Ovary (tissue), 7 donors: ENCODE measurements at regions not wholly inside any gene's neighbourhood (a gene's known extent, or its start where the extent isn't known, plus 50 kb on each side); places are given as distances from the start of the nearest gene placed in this dataset.
A peak's percentile ranks its signal among the peaks of the same experiment; 100 is the strongest.

ENCODE experiments used
- DNase-seq, 5 donors: peaks; one replicate each; pipeline ENCODE4 v3.0.0-alpha.2; 2019 to 2020
- H3K27ac ChIP-seq, 2 donors: fragments of 200-600 bp; one replicate each; pipeline versions ENCODE4 v1.5.1 to v1.8.0; 2019 to 2022
- H3K27me3 ChIP-seq: fragments of 200-600 bp; one replicate; pipeline ENCODE4 v1.8.0; 2022
- H3K36me3 ChIP-seq: fragments of 200-600 bp; sonication (generic); one replicate; pipeline ENCODE4 v1.5.1; 2019
- H3K4me1 ChIP-seq: one replicate; pipeline ENCODE4 v1.8.1; 2013; ENCODE audit warnings: mild to moderate bottlenecking, moderate library complexity; ENCODE audit not compliant: insufficient read depth
- H3K4me3 ChIP-seq: fragments of 200-600 bp; sonication (generic); one replicate; pipeline ENCODE4 v1.5.1; 2017
- H3K9me3 ChIP-seq, 2 donors: fragments of 200-600 bp in 1 of 2; sonication (generic) in 1 of 2; one replicate each; pipeline versions ENCODE4 v1.5.1 to v1.8.1; 2013 to 2019; ENCODE audit warnings: mild to moderate bottlenecking in 1 of 2, moderate library complexity in 1 of 2
- CTCF ChIP-seq, 3 donors: fragments of 450-650 bp in 2 of 3; fragments of 200-600 bp in 1 of 3; IDR thresholded peaks; one replicate each; pipeline versions ENCODE4 v1.5.1 to v1.8.0; 2016 to 2022; ENCODE audit warnings: antibody characterized with exemption in 3 of 3, mild to moderate bottlenecking in 1 of 3
- EP300 ChIP-seq: sonication (generic); formaldehyde crosslinking; IDR thresholded peaks from one replicate; pipeline ENCODE4 v1.6.1; 2017; ENCODE audit warnings: antibody characterized with exemption
- POLR2A ChIP-seq: fragments of 450-650 bp; IDR thresholded peaks from one replicate; pipeline ENCODE4 v1.6.1; 2017; ENCODE audit warnings: antibody characterized with exemption, mild to moderate bottlenecking, moderate library complexity
- WGBS, 3 donors: extraction: QIAGEN DNeasy Blood & Tissue Kit in 1 of 3; methylation state at CpG; one replicate each; pipeline versions ENCODE4 v1.1.5 to v1.1.7; 2013 to 2017; 5-methylcytosine and 5-hydroxymethylcytosine counted together
- intact Hi-C, 4 donors: fragments of 100-400 bp; cut with DNase I; formaldehyde crosslinking; loops; one replicate each; pipeline versions ENCODE4 v1.11.0 to v1.15.1; 2022 to 2023
- donor health status: DM: no; HTN: no; CAD: no; lungs with moderate emphysema.
- donor health status: DM: no; HTN: no; CAD: no.
- donor health status: Bipolar disorder and iron deficiency.
- donor health status: DM: no; HTN: no; CAD: no.
- donor health status: DM: yes; HTN: yes; CAD: no.

GRCh38 chr6:168730931-168731716, 290.1 kb downstream of the SMOC2 start:
- 81% methylated on average over 14 of the region's 14 CpGs for WGBS, 3 donors
- Histone ChIP-seq H3K27ac (no peak overlapping the region), H3K4me1 (peaks cover 2% of the 10 kb centered on the region), H3K27me3 (no peaks in the 10 kb centered on the region), H3K36me3 (no peaks in the 10 kb centered on the region), H3K9me3 (no peaks in the 10 kb centered on the region), H3K4me3 (no peak overlapping the region)
- intact Hi-C loops: no loop called here
- DNase-seq: no peak
- TF ChIP-seq CTCF (IDR thresholded peaks at IDR 0.05) (no peak), EP300 (no peak), POLR2A (no peak)

- no peaks in the 10 kb centered on the region for H3K27me3 ChIP-seq
- intact Hi-C loops: no loop called here
- DNase-seq: no peak
- H3K27ac ChIP-seq: no peak overlapping the region
- WGBS, 3 donors: 8 to 41% (median 26%) methylated on average over 2 of the region's 2 CpGs
- no peaks in the 10 kb centered on the region for H3K9me3 ChIP-seq
- no peak overlapping the region for H3K4me3 ChIP-seq
- peaks cover 2% of the 10 kb centered on the region for H3K4me1 ChIP-seq
- no peaks in the 10 kb centered on the region for H3K36me3 ChIP-seq
- TF ChIP-seq CTCF (IDR thresholded peaks at IDR 0.05): no peak
These were observed 287.1 kb downstream of the SMOC2 start for GRCh38 chr6:168728056-168728455.

- TF ChIP-seq CTCF (IDR thresholded peaks at IDR 0.05): no peak
- no peak for TF ChIP-seq POLR2A
- TF ChIP-seq EP300: no peak
- WGBS, 3 donors: 93 to 97% (median 94%) methylated on average over 12 of the region's 12 CpGs
- H3K27me3 ChIP-seq: no peaks in the 10 kb centered on the region
- no peaks in the 10 kb centered on the region for H3K36me3 ChIP-seq
- no peak overlapping the region for H3K4me3 ChIP-seq
- peaks cover 2% of the 10 kb centered on the region for H3K4me1 ChIP-seq
- DNase-seq: peak in 1 of 5 donors; percentile 10
- H3K9me3 ChIP-seq: no peaks in the 10 kb centered on the region
- intact Hi-C loops: no loop called here
- no peak overlapping the region for H3K27ac ChIP-seq
These were observed 285.4 kb downstream of the SMOC2 start for GRCh38 chr6:168726312-168726856.

- no peaks in the 10 kb centered on the region for H3K27me3 ChIP-seq
- no peaks in the 10 kb centered on the region for H3K9me3 ChIP-seq
- intact Hi-C loops: no loop called here
- H3K4me3 ChIP-seq: no peak overlapping the region
- peaks cover 2% of the 10 kb centered on the region for H3K4me1 ChIP-seq
- no peaks in the 10 kb centered on the region for H3K36me3 ChIP-seq
- peak in 1 of 5 donors; percentile 8 for DNase-seq
- TF ChIP-seq POLR2A (no peak), CTCF (IDR thresholded peaks at IDR 0.05) (no peak), EP300 (no peak)
- no peak overlapping the region for H3K27ac ChIP-seq
- WGBS, 3 donors: 73 to 82% (median 82%) methylated on average over 12 of the region's 12 CpGs
These were observed 284.8 kb downstream of the SMOC2 start for GRCh38 chr6:168725802-168726201.
